Activated CD8-positive, alpha-beta memory T cell treated with anti-CD3 and anti-CD28 coated beads, Interleukin-2, amount 10 ng/mL, durations not matched to agents 7 days and 5 days (primary cell): ENCODE measurements at regions not wholly inside any gene's neighbourhood (a gene's known extent, or its start where the extent isn't known, plus 50 kb on each side); places are given as distances from the start of the nearest gene placed in this dataset.
A peak's percentile ranks its signal among the peaks of the same experiment; 100 is the strongest.
"Not testable (repeated sequence)": the region's sequence is repeated elsewhere in the genome, so short reads cannot be mapped to it uniquely, and the experiment has no call there.

ENCODE experiments used
- ATAC-seq: fragments of 150-1000 bp; cut with Tn5 transposase; one replicate; pipeline ENCODE4 v1.10.0; 2021; ENCODE audit warnings: moderate library complexity
- CTCF ChIA-PET: fragments of 350-600 bp; sonication (Branson Sonifier 250); formaldehyde crosslinking; loops from one replicate; lab custom pipeline; 2021; ENCODE audit warnings: antibody characterized with exemption; lab: Charles Lee
- DNase-seq: peaks from one replicate; pipeline ENCODE4 v3.0.0-alpha.2; 2020
- H3K27ac Mint-ChIP-seq: one replicate; pipeline ENCODE4 v1.8.0; 2021; ENCODE audit warnings: mild to moderate bottlenecking, mixed read lengths
- H3K27me3 Mint-ChIP-seq: one replicate; pipeline ENCODE4 v1.8.0; 2021; ENCODE audit warnings: mixed read lengths
- H3K36me3 Mint-ChIP-seq: one replicate; pipeline ENCODE4 v1.8.0; 2021; ENCODE audit warnings: mild to moderate bottlenecking, mixed read lengths
- H3K4me1 Mint-ChIP-seq: one replicate; pipeline ENCODE4 v1.8.0; 2021; ENCODE audit warnings: mixed read lengths
- H3K4me3 Mint-ChIP-seq: one replicate; pipeline ENCODE4 v1.8.0; 2021; ENCODE audit warnings: mild to moderate bottlenecking, moderate library complexity, mixed read lengths
- H3K9me3 Mint-ChIP-seq: one replicate; pipeline ENCODE4 v1.8.0; 2022; ENCODE audit warnings: low read depth, mixed read lengths

GRCh38 chr5:21574438-21574837 is 1278.7 kb downstream of the CDH12 start:
- Mint-ChIP-seq H3K27me3 (no peaks in the 10 kb centered on the region), H3K9me3 (peaks cover 7% of the 10 kb centered on the region), H3K27ac (no peak overlapping the region), H3K36me3 (peaks cover 2% of the 10 kb centered on the region), H3K4me3 (no peak overlapping the region), H3K4me1 (no peaks in the 10 kb centered on the region)
- no peak for DNase-seq
- CTCF ChIA-PET, result no interaction called here
- no peak for ATAC-seq

DNA sequence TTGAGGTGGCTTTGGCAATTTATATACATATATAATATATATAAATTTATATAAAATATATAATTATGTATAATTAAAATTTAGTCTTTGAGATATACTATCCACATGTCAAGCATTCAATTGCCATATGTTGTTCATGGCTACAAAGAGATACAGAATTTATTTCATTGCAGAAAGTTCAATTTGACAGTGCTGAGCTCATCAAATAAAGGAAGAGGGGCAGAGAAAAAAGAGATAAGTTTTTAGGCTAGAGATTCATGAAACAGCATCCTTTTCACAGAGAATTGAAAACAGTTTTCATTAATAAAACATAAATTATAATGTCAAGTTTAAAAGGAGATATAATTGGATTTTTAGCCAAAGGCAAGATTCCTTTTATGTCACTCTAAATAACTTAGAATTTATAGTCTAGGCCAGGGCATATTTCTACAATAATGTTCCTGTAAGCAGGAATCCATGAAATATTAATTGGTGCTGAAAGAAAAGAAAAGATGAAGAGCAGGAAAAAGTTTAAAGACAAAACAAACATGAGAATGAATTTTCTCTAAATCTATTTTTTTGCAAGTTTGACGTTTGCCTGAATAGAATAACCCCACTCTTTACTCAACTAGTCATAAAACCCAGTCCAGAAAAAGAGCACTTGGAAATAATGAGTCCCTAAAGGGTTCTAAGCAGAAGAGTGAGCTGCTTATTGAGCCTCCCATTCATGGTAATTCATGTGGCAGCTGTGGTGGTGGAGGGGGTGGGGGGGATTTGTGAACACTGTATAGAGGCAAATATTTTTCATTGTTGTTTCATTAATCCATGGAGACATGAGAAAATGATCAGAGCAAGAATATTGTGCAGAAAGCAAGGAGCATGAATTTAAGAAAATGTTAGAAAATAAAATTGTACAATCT is 1279.5 kb downstream of the CDH12 start:
- peaks cover 2% of the 10 kb centered on the region for H3K36me3 Mint-ChIP-seq
- H3K9me3 Mint-ChIP-seq, result peaks cover 7% of the 10 kb centered on the region
- DNase-seq (no peak), ATAC-seq (no peak)
- CTCF ChIA-PET, result no interaction called here
- no peaks in the 10 kb centered on the region for H3K4me1 Mint-ChIP-seq
- H3K4me3 Mint-ChIP-seq, result no peak overlapping the region
- H3K27ac Mint-ChIP-seq, result no peak overlapping the region
- no peaks in the 10 kb centered on the region for H3K27me3 Mint-ChIP-seq

- H3K27me3 Mint-ChIP-seq, H3K36me3 Mint-ChIP-seq, H3K4me3 Mint-ChIP-seq, DNase-seq, CTCF ChIA-PET, H3K27ac Mint-ChIP-seq, ATAC-seq, H3K9me3 Mint-ChIP-seq, H3K4me1 Mint-ChIP-seq: not testable (repeated sequence)
These were observed 1281.9 kb downstream of the CDH12 start for GRCh38 chr5:21571196-21571595.

- ATAC-seq, H3K36me3 Mint-ChIP-seq, H3K27ac Mint-ChIP-seq, CTCF ChIA-PET, H3K4me3 Mint-ChIP-seq, H3K9me3 Mint-ChIP-seq, H3K4me1 Mint-ChIP-seq, DNase-seq, H3K27me3 Mint-ChIP-seq: not testable (repeated sequence)
These were observed 1294.0 kb downstream of the CDH12 start for GRCh38 chr5:21559109-21559508.

DNA sequence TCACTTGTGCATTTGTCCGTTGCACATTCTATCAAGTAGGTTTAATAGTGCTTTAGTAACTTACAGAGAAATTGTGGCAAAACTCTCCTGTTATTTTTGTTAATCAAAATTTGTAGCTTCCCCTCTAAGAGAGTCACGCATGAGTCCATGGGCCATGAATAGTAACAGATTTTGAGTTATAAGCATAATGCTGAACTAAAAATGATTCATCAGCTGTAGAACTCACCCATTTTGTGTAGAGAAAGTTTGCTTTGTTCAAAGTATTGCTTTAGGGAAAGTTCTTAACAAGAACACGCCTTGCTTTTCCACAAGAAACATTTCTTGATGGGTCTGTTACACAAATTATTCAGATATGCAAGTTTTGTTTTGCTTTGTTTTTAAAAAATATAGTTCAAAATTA is 1300.9 kb downstream of the CDH12 start:
- H3K27ac Mint-ChIP-seq, H3K27me3 Mint-ChIP-seq, DNase-seq, H3K9me3 Mint-ChIP-seq, CTCF ChIA-PET, ATAC-seq, H3K36me3 Mint-ChIP-seq, H3K4me3 Mint-ChIP-seq, H3K4me1 Mint-ChIP-seq: not testable (repeated sequence)

DNA sequence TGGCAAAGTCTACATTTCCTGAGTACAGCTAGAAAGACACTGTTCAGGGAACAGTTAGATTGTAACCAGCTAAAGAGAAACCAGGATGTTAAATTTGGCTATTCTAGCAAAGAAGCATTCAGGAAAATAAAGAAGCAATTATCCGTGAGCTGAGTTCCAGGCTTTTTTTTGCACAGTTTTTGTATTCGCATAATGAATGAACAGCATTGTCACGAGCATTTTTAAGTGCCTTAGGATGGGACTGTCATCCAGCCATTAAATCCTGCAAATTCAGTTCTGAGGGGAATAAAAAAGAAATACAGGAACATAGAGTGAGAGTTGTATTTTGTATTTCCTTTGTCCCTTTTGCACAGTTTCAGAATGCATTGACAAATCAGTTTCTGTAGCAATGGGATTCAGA is 1302.2 kb downstream of the CDH12 start:
- H3K36me3 Mint-ChIP-seq, ATAC-seq, H3K9me3 Mint-ChIP-seq, H3K27me3 Mint-ChIP-seq, H3K27ac Mint-ChIP-seq, CTCF ChIA-PET, DNase-seq, H3K4me3 Mint-ChIP-seq, H3K4me1 Mint-ChIP-seq: not testable (repeated sequence)

- H3K36me3 Mint-ChIP-seq, ATAC-seq, H3K9me3 Mint-ChIP-seq, H3K27ac Mint-ChIP-seq, H3K27me3 Mint-ChIP-seq, CTCF ChIA-PET, H3K4me3 Mint-ChIP-seq, H3K4me1 Mint-ChIP-seq, DNase-seq: not testable (repeated sequence)
These were observed 1305.5 kb downstream of the CDH12 start for GRCh38 chr5:21547656-21548055.

DNA sequence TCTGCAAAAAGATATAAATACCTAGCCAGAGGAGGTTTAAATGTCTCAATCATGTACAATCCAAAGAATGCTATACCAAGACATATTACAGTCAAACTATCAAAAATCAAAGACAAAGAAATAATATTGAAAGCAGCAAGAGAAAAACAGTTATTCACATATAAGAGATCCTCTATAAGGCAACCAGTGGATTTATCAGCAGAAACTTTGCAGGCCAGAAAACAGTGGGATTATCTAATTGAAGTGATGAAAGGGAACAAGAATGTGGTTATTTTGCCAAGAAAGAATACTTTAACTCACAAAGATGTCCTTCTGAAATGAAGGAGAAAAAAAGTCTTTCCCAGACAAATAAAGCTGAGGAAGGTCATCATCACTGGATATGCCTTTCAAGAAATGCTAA is 1318.0 kb downstream of the CDH12 start:
- DNase-seq, H3K4me1 Mint-ChIP-seq, H3K36me3 Mint-ChIP-seq, H3K4me3 Mint-ChIP-seq, CTCF ChIA-PET, H3K9me3 Mint-ChIP-seq, H3K27me3 Mint-ChIP-seq, H3K27ac Mint-ChIP-seq, ATAC-seq: not testable (repeated sequence)

DNA sequence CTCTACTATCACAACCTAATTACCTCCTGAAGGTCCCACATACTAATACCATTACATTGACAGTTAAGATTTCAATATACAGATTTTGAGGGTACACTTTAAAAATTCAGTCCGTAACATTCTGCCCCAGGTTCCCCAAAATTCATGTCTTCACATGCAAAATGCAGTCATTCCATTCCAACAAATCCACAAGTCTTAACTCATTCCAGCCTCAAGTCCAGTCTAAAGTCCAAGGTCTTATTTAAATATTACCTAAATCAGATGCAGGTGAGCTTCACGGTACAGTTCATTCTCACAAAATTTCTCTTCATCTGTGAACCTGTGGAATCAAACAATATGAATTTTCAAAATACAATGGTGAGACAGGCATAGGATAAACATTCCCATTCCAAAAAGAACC is 1332.0 kb downstream of the CDH12 start:
- H3K27ac Mint-ChIP-seq, H3K36me3 Mint-ChIP-seq, CTCF ChIA-PET, H3K4me3 Mint-ChIP-seq, DNase-seq, H3K27me3 Mint-ChIP-seq, ATAC-seq, H3K9me3 Mint-ChIP-seq, H3K4me1 Mint-ChIP-seq: not testable (repeated sequence)

GRCh38 chr5:21496926-21497325 is 1356.2 kb downstream of the CDH12 start:
- H3K27me3 Mint-ChIP-seq, H3K9me3 Mint-ChIP-seq, ATAC-seq, DNase-seq, H3K27ac Mint-ChIP-seq, CTCF ChIA-PET, H3K4me3 Mint-ChIP-seq, H3K4me1 Mint-ChIP-seq, H3K36me3 Mint-ChIP-seq: not testable (repeated sequence)

DNA sequence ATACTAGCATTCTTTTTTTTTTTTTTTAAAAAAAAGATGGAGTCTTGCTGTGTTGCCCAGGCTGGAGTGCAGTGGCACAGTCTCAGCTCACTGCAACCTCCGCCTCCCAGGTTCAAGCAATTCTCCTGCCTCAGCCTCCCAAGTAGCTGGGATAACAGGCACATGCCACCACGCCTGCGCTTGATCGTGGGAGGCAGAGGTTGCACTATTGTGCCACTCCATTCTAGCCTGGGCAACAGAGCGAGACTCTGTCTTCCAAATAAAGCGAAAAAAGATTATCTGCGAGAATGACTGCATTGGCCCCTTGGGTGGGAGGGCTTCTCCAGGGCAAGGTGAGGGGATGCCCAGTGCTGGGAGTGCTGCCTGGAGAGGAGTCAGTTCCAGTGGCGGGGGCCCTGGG is 1357.1 kb downstream of the CDH12 start:
- CTCF ChIA-PET, H3K36me3 Mint-ChIP-seq, H3K4me3 Mint-ChIP-seq, ATAC-seq, H3K4me1 Mint-ChIP-seq, H3K9me3 Mint-ChIP-seq, H3K27ac Mint-ChIP-seq, H3K27me3 Mint-ChIP-seq, DNase-seq: not testable (repeated sequence)

GRCh38 chr5:21495235-21495634 is 1357.9 kb downstream of the CDH12 start:
- DNase-seq, H3K9me3 Mint-ChIP-seq, H3K36me3 Mint-ChIP-seq, H3K4me3 Mint-ChIP-seq, H3K27ac Mint-ChIP-seq, ATAC-seq, H3K4me1 Mint-ChIP-seq, CTCF ChIA-PET, H3K27me3 Mint-ChIP-seq: not testable (repeated sequence)

DNA sequence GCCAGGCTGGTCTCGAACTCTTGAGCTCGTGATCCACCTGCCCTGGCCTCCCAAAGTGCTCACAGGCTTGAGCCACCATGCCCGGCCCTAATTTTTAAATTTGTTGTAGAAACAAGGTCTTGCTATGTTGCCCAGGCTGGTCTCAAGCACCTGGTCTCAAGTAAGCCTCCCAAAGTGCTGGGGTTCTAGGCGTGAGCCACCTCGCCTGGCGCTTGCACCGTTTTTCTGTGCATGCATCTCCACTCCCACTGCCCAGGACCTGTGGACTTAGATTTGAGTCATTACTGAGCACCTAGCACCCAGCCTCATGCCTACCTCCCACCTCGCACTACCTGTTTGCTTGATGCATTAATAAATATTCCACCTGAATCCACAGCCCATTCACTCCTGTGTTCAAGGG is 1359.1 kb downstream of the CDH12 start:
- ATAC-seq, H3K9me3 Mint-ChIP-seq, H3K4me1 Mint-ChIP-seq, H3K27ac Mint-ChIP-seq, H3K36me3 Mint-ChIP-seq, CTCF ChIA-PET, DNase-seq, H3K27me3 Mint-ChIP-seq, H3K4me3 Mint-ChIP-seq: not testable (repeated sequence)

GRCh38 chr5:21491182-21491581 is 1362.0 kb downstream of the CDH12 start:
- peak; percentile 50 for DNase-seq

More at GRCh38 chr5:21491182-21491581, 1362.0 kb downstream of the CDH12 start:
- H3K27ac Mint-ChIP-seq, CTCF ChIA-PET, H3K9me3 Mint-ChIP-seq, H3K4me1 Mint-ChIP-seq, ATAC-seq, H3K27me3 Mint-ChIP-seq, H3K4me3 Mint-ChIP-seq, H3K36me3 Mint-ChIP-seq: not testable (repeated sequence)
